Body of pancreas (tissue), 4 donors: ENCODE measurements at regions not wholly inside any gene's neighbourhood (a gene's known extent, or its start where the extent isn't known, plus 50 kb on each side); places are given as distances from the start of the nearest gene placed in this dataset.

Source experiments
- ATAC-seq: fragments of 150-250 bp; one replicate; pipeline ENCODE4 v1.9.1; 2016
- DNase-seq, 4 donors: peaks; one replicate each; pipeline ENCODE4 v3.0.0-alpha.2; 2019
- H3K27ac ChIP-seq, 4 donors: fragments of 200-600 bp; sonication (generic); 1 replicate in 3 of 4; 2 replicates in 1 of 4; pipeline versions ENCODE4 v1.5.1 to v1.6.1; 2016 to 2019; ENCODE audit warnings: mild to moderate bottlenecking in 1 of 4, mixed read lengths in 1 of 4, moderate library complexity in 1 of 4
- H3K27me3 ChIP-seq, 2 donors: fragments of 200-600 bp; sonication (generic); one replicate each; pipeline ENCODE4 v1.6.0; 2016; ENCODE audit warnings: mild to moderate bottlenecking in 1 of 2
- H3K36me3 ChIP-seq, 2 donors: fragments of 200-600 bp; sonication (generic); replicated peaks in 1 of 2; 2 replicates each; pipeline ENCODE4 v1.5.1; 2016; ENCODE audit warnings: low read depth in 2 of 2; ENCODE audit not compliant: insufficient read depth in 1 of 2
- H3K4me1 ChIP-seq: fragments of 200-600 bp; sonication (generic); one replicate; pipeline ENCODE4 v1.6.0; 2016
- H3K4me3 ChIP-seq, 2 donors: fragments of 200-600 bp; sonication (generic); 1 replicate in 1 of 2; 2 replicates in 1 of 2; pipeline ENCODE4 v1.5.1; 2016 to 2019
- H3K9me3 ChIP-seq, 3 donors: fragments of 200-600 bp; sonication (generic); 1 replicate in 2 of 3; 2 replicates in 1 of 3; pipeline ENCODE4 v1.5.1; 2016
- CTCF ChIP-seq, 7 experiments: fragments of 450-650 bp in 4 of 7; fragments of 200-600 bp in 3 of 7; sonication (generic) in 3 of 7; IDR thresholded peaks; one replicate each; pipeline ENCODE4 v1.5.1; 2016 to 2019; ENCODE audit warnings: antibody characterized with exemption in 7 of 7
- POLR2A ChIP-seq, 3 donors: fragments of 450-650 bp; IDR thresholded peaks; one replicate each; pipeline ENCODE4 v1.6.1; 2016; ENCODE audit warnings: antibody characterized with exemption in 3 of 3, mild to moderate bottlenecking in 2 of 3
- WGBS, 2 donors: methylation state at CpG; one replicate each; pipeline ENCODE4 v1.1.5; 2017; 5-methylcytosine and 5-hydroxymethylcytosine counted together
- intact Hi-C: fragments of 100-400 bp; cut with DNase I; formaldehyde crosslinking; loops from one replicate; pipeline ENCODE4 v1.15.1; 2023

GRCh38 chr10:78297997-78298396, 264.3 kb downstream of the RPS24 start:
- no peaks in the 10 kb centered on the region for H3K9me3 ChIP-seq
- intact Hi-C loops: no loop called here
- no peaks in the 10 kb centered on the region for H3K27me3 ChIP-seq
- 93 to 94% methylated on average over 1 of the region's 1 CpG for WGBS, 2 donors
- DNase-seq (no peak), ATAC-seq (no peak)
- no peak overlapping the region for H3K4me3 ChIP-seq
- TF ChIP-seq POLR2A (IDR thresholded peaks at IDR 0.05) (no peak), CTCF (IDR thresholded peaks at IDR 0.05) (no peak)
- H3K36me3 ChIP-seq: no peaks in the 10 kb centered on the region
- H3K4me1 ChIP-seq: peaks cover 14% of the 10 kb centered on the region
- no peak overlapping the region for H3K27ac ChIP-seq

- no peak overlapping the region for H3K4me3 ChIP-seq
- peaks cover 14% of the 10 kb centered on the region for H3K4me1 ChIP-seq
- H3K36me3 ChIP-seq: no peaks in the 10 kb centered on the region
- intact Hi-C loops: no loop called here
- no peaks in the 10 kb centered on the region for H3K27me3 ChIP-seq
- no peak for ATAC-seq
- no peak for DNase-seq
- TF ChIP-seq POLR2A (IDR thresholded peaks at IDR 0.05) (no peak), CTCF (IDR thresholded peaks at IDR 0.05) (no peak)
- 81 to 87% methylated on average over 7 of the region's 7 CpGs for WGBS, 2 donors
- H3K9me3 ChIP-seq: no peaks in the 10 kb centered on the region
- no peak overlapping the region for H3K27ac ChIP-seq
Measured at GRCh38 chr10:78298835-78299234, 265.2 kb downstream of the RPS24 start.

GRCh38 chr10:78299851-78300468, 266.3 kb downstream of the RPS24 start:
- Histone ChIP-seq H3K27me3 (no peaks in the 10 kb centered on the region), H3K4me3 (no peak overlapping the region), H3K4me1 (peaks cover 14% of the 10 kb centered on the region), H3K27ac (peak overlapping the region in 1 of 4 donors; percentile 64), H3K36me3 (no peaks in the 10 kb centered on the region), H3K9me3 (no peaks in the 10 kb centered on the region)
- ATAC-seq (no peak), DNase-seq (peak in 2 of 4 donors; percentile 3 to 57)
- WGBS, 2 donors: 73 to 88% methylated on average over 9 of the region's 9 CpGs
- intact Hi-C loops: no loop called here
- peak in 1 of 3 donors; percentile 26 for TF ChIP-seq POLR2A (IDR thresholded peaks at IDR 0.05)
- TF ChIP-seq CTCF (IDR thresholded peaks at IDR 0.05): no peak

- no peak for DNase-seq
- no peak for TF ChIP-seq CTCF (IDR thresholded peaks at IDR 0.05)
- TF ChIP-seq POLR2A (IDR thresholded peaks at IDR 0.05): no peak
- H3K27ac ChIP-seq: no peak overlapping the region
- intact Hi-C loops: no loop called here
- no peak overlapping the region for H3K4me3 ChIP-seq
- no peaks in the 10 kb centered on the region for H3K27me3 ChIP-seq
- H3K4me1 ChIP-seq: peaks cover 14% of the 10 kb centered on the region
- H3K36me3 ChIP-seq: no peaks in the 10 kb centered on the region
- 83 to 84% methylated on average over 1 to 2 of the region's 2 CpGs for WGBS, 2 donors
- H3K9me3 ChIP-seq: no peaks in the 10 kb centered on the region
- ATAC-seq: no peak
Measured at GRCh38 chr10:78300526-78300925, 266.9 kb downstream of the RPS24 start.

- Histone ChIP-seq H3K36me3 (no peaks in the 10 kb centered on the region), H3K4me3 (no peak overlapping the region), H3K27me3 (no peaks in the 10 kb centered on the region), H3K27ac (no peak overlapping the region), H3K9me3 (no peaks in the 10 kb centered on the region), H3K4me1 (peaks cover 14% of the 10 kb centered on the region)
- TF ChIP-seq POLR2A (IDR thresholded peaks at IDR 0.05) (no peak), CTCF (IDR thresholded peaks at IDR 0.05) (no peak)
- DNase-seq (no peak), ATAC-seq (no peak)
- intact Hi-C loops: no loop called here
- 87 to 91% methylated on average over 7 to 10 of the region's 10 CpGs for WGBS, 2 donors
Measured at GRCh38 chr10:78301481-78301880, 267.8 kb downstream of the RPS24 start.
